NCI-H1105 treated with DMSO at 0.1 percent for 48 hours (cell line): ENCODE measurements at regions not wholly inside any gene's neighbourhood (a gene's known extent, or its start where the extent isn't known, plus 50 kb on each side); places are given as distances from the start of the nearest gene placed in this dataset.
A peak's percentile ranks its signal among the peaks of the same experiment; 100 is the strongest.

Experiments used
- DNase-seq: peaks from one replicate; lab custom pipeline; 2025; lab: John Stamatoyannopoulos, UW

- no peak for DNase-seq
Observed at GRCh38 chr5:62977661-62978060, 399.0 kb downstream of the LRRC70 start.

- DNase-seq: no peak
Observed at GRCh38 chr5:62974623-62975022, 396.0 kb downstream of the LRRC70 start.

GRCh38 chr5:62969409-62970120, 390.9 kb downstream of the LRRC70 start:
- no peak for DNase-seq

GRCh38 chr5:62964428-62964827, 385.8 kb downstream of the LRRC70 start:
- no peak for DNase-seq

GRCh38 chr5:62960781-62961180, 382.2 kb downstream of the LRRC70 start:
- DNase-seq: no peak

- DNase-seq: no peak
Observed at GRCh38 chr5:62956597-62956996, 378.0 kb downstream of the LRRC70 start.

- DNase-seq: no peak
Observed at GRCh38 chr5:62954578-62954977, 376.0 kb downstream of the LRRC70 start.

- no peak for DNase-seq
Observed at GRCh38 chr5:62948301-62948700, 369.7 kb downstream of the LRRC70 start.

GRCh38 chr5:62942384-62942783, 363.8 kb downstream of the LRRC70 start:
- DNase-seq: no peak

- DNase-seq: no peak
Observed at GRCh38 chr5:62938927-62939326, 360.3 kb downstream of the LRRC70 start.

- no peak for DNase-seq
Observed at GRCh38 chr5:62937661-62938558, 359.3 kb downstream of the LRRC70 start.

GRCh38 chr5:62935660-62936059, 357.0 kb downstream of the LRRC70 start:
- DNase-seq: no peak

- peak; percentile 30 for DNase-seq
Observed at GRCh38 chr5:62934319-62934718, 355.7 kb downstream of the LRRC70 start.

- no peak for DNase-seq
Observed at GRCh38 chr5:62933261-62933660, 354.6 kb downstream of the LRRC70 start.

GRCh38 chr5:62931153-62931950, 352.7 kb downstream of the LRRC70 start:
- DNase-seq: no peak

- no peak for DNase-seq
Observed at GRCh38 chr5:62922191-62922590, 343.6 kb downstream of the LRRC70 start.

- DNase-seq: no peak
Observed at GRCh38 chr5:62920856-62921255, 342.2 kb downstream of the LRRC70 start.

GRCh38 chr5:62909326-62909725, 330.7 kb downstream of the LRRC70 start:
- no peak for DNase-seq

- DNase-seq: no peak
Observed at GRCh38 chr5:62902126-62902525, 323.5 kb downstream of the LRRC70 start.

GRCh38 chr5:62900976-62901375, 322.4 kb downstream of the LRRC70 start:
- no peak for DNase-seq

GRCh38 chr5:62896121-62896893, 317.7 kb downstream of the LRRC70 start:
- DNase-seq: no peak
